ENCODE measurements at regions not wholly inside any gene's neighbourhood (a gene's known extent, or its start where the extent isn't known, plus 50 kb on each side); places are given as distances from the start of the nearest gene placed in this dataset.

- Mint-ChIP-seq H3K27me3 (ENCODE audit: low read depth) (no peaks in the 10 kb centered on the region), H3K4me3 (no peak overlapping the region), H3K4me1 (ENCODE audit: low read depth) (no peaks in the 10 kb centered on the region), H3K36me3 (ENCODE audit: low read depth) (no peaks in the 10 kb centered on the region), H3K27ac (no peak overlapping the region), H3K9me3 (peaks cover 4% of the 10 kb centered on the region)
These were observed 122.4 kb downstream of the OLFM1 start for GRCh38 chr9:135209852-135210251.

DNA sequence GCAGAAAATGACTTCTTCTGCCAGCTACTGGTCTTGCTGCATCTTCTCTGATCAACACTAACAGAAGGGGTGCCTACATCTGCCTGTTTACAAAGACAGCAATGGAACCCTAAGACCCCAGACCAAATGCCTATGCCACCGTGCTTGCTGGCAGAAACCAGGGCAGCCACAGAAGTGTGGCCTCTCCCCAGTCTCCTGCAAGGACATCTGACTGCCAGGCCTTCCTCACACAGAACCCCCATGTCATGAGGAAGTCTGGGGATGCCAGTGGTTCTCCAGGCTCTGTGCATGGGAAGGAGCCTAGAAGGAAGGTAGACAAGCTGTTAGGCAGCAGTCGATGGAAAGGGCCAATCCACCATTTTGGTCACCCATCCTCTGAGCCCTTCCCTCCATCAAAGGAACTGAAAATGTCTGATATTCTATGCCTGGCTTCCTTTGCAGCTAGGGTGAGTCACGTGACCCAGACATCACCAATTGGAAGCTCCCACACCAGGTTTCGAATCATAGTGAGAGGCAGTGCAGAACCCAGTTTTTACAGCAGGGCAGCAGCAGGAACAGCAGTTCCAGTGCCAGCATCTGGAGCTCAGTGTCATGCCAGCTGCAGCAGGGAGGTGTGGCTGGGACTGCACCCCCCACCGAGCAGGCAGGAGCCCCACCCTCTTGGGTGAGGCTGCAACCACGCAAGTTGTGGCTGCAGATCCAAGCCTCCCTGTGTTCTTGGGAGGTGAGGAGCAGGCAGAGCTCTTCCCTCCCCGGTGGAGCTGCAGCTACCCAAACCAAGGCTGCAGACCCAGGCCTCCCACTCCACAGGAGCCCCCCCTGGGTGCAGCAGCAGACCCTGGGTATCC is 123.4 kb downstream of the OLFM1 start:
- Mint-ChIP-seq H3K27me3 (ENCODE audit: low read depth) (no peaks in the 10 kb centered on the region), H3K36me3 (ENCODE audit: low read depth) (no peaks in the 10 kb centered on the region), H3K27ac (no peak overlapping the region), H3K4me3 (no peak overlapping the region), H3K4me1 (ENCODE audit: low read depth) (no peaks in the 10 kb centered on the region), H3K9me3 (peaks cover 4% of the 10 kb centered on the region)

DNA sequence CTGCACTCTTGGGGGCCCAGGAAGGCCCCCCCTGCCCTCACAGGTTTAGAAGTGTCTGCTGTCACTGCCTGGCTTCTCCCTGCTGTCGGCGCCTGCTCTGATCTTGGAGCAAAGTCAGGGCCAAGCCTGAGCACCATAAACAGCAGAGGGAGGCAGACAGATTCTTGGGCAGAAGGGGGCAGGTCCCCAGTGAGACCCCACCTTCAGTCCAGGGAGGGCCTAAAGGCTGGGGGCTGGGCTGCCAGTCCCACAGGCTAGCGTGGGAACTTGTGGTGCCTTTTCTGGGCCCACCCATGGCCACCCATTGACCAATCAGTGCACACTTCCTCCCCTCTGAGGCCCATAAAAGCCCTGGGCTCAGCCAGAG is 124.0 kb downstream of the OLFM1 start:
- Mint-ChIP-seq H3K4me1 (ENCODE audit: low read depth) (no peaks in the 10 kb centered on the region), H3K36me3 (ENCODE audit: low read depth) (no peaks in the 10 kb centered on the region), H3K27ac (no peak overlapping the region), H3K4me3 (no peak overlapping the region), H3K27me3 (ENCODE audit: low read depth) (peaks cover under 1% of the 10 kb centered on the region), H3K9me3 (peaks cover 4% of the 10 kb centered on the region)

DNA sequence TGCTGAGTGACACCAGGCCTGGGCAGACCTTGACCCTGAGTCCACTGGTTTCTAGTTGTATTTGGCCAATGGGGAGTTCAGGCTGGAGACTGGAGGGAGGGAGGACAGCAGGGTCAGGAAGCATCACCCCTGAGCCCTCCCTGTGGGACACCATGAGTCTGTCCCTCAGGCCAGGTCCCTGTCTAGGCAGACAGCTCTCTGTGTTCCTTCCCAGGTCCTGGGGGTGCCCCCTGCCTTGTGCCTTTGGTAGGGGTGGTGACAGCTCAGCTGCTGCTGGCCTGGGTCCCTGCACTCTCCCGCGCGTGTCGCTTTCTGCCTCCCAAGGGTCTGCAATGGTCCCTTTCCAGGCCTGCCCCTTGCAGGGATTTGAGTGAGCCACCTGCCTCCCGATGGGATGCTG is 125.5 kb downstream of the OLFM1 start:
- Mint-ChIP-seq H3K4me3 (no peak overlapping the region), H3K27ac (no peak overlapping the region), H3K27me3 (ENCODE audit: low read depth) (peaks cover 8% of the 10 kb centered on the region), H3K4me1 (ENCODE audit: low read depth) (no peaks in the 10 kb centered on the region), H3K9me3 (peaks cover 4% of the 10 kb centered on the region), H3K36me3 (ENCODE audit: low read depth) (no peaks in the 10 kb centered on the region)

- Mint-ChIP-seq H3K9me3 (peaks cover 4% of the 10 kb centered on the region), H3K27ac (no peak overlapping the region), H3K4me3 (no peak overlapping the region), H3K27me3 (ENCODE audit: low read depth) (peaks cover 8% of the 10 kb centered on the region), H3K36me3 (ENCODE audit: low read depth) (no peaks in the 10 kb centered on the region), H3K4me1 (ENCODE audit: low read depth) (no peaks in the 10 kb centered on the region)
These were observed 126.1 kb downstream of the OLFM1 start for GRCh38 chr9:135213566-135213965.

GRCh38 chr9:135214054-135214640 is 126.7 kb downstream of the OLFM1 start:
- Mint-ChIP-seq H3K4me1 (ENCODE audit: low read depth) (no peaks in the 10 kb centered on the region), H3K27ac (no peak overlapping the region), H3K4me3 (no peak overlapping the region), H3K36me3 (ENCODE audit: low read depth) (no peaks in the 10 kb centered on the region), H3K9me3 (peaks cover 4% of the 10 kb centered on the region), H3K27me3 (ENCODE audit: low read depth) (peaks cover 8% of the 10 kb centered on the region)

GRCh38 chr9:135214706-135215105 is 127.2 kb downstream of the OLFM1 start:
- Mint-ChIP-seq H3K4me3 (no peak overlapping the region), H3K27me3 (ENCODE audit: low read depth) (peaks cover 8% of the 10 kb centered on the region), H3K9me3 (peaks cover 4% of the 10 kb centered on the region), H3K4me1 (ENCODE audit: low read depth) (no peaks in the 10 kb centered on the region), H3K27ac (no peak overlapping the region), H3K36me3 (ENCODE audit: low read depth) (no peaks in the 10 kb centered on the region)

GRCh38 chr9:135215571-135216161 is 128.2 kb downstream of the OLFM1 start:
- Mint-ChIP-seq H3K27me3 (ENCODE audit: low read depth) (peaks cover 8% of the 10 kb centered on the region), H3K4me3 (no peak overlapping the region), H3K9me3 (peaks cover 4% of the 10 kb centered on the region)

DNA sequence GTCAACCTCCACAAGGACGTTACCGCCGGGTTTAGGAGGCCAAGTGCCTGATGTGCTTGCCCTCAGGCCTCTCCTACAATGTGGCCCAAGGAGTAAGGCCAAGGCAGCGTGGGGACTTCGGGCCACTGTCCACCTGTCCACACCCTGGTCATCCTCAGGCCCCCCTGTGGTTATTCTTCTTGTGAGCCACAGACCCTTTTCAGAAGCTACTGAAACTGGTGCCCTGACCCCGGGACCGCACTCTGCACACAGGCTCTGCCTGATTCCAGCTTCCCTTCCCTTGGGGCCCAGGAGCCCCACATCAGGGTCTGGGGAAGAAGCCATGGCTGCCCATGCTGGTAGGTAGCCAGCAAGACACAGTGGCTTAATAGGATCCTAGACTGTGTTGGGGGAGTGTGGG is 128.8 kb downstream of the OLFM1 start:
- Mint-ChIP-seq H3K27me3 (ENCODE audit: low read depth) (peaks cover 8% of the 10 kb centered on the region), H3K9me3 (peaks cover 4% of the 10 kb centered on the region), H3K27ac (no peak overlapping the region), H3K4me1 (ENCODE audit: low read depth) (no peaks in the 10 kb centered on the region), H3K36me3 (ENCODE audit: low read depth) (no peaks in the 10 kb centered on the region), H3K4me3 (no peak overlapping the region)

More at GRCh38 chr9:135215571-135216161, 128.2 kb downstream of the OLFM1 start:
- Mint-ChIP-seq H3K27ac (no peak overlapping the region), H3K36me3 (ENCODE audit: low read depth) (no peaks in the 10 kb centered on the region), H3K4me1 (ENCODE audit: low read depth) (no peaks in the 10 kb centered on the region)

GRCh38 chr9:135216791-135217441 is 129.4 kb downstream of the OLFM1 start:
- Mint-ChIP-seq H3K27ac (no peak overlapping the region), H3K4me3 (no peak overlapping the region), H3K27me3 (ENCODE audit: low read depth) (peaks cover 8% of the 10 kb centered on the region), H3K36me3 (ENCODE audit: low read depth) (no peaks in the 10 kb centered on the region), H3K4me1 (ENCODE audit: low read depth) (no peaks in the 10 kb centered on the region), H3K9me3 (peaks cover 4% of the 10 kb centered on the region)

DNA sequence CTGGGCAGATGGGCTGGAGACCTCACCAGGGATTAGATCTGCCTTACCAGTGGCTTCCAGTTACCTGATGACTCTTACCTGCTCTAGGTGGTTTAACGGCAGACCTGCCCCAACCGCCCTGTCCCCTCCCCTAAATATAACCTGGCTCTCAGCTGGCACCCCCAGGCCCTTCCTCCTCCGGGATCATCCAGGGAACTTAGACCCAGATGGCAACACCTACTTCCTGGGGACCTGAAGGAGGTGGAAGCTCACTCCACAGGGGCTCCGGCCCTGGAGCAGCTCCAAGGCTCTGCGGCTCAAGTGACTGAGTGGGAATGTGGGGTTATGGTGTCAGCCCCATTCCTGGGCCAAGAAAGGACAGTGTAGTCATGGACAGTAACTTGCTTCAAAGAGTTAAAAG is 130.4 kb downstream of the OLFM1 start:
- Mint-ChIP-seq H3K4me3 (no peak overlapping the region), H3K36me3 (ENCODE audit: low read depth) (no peaks in the 10 kb centered on the region), H3K4me1 (ENCODE audit: low read depth) (no peaks in the 10 kb centered on the region), H3K27ac (no peak overlapping the region), H3K9me3 (no peaks in the 10 kb centered on the region), H3K27me3 (ENCODE audit: low read depth) (peaks cover 8% of the 10 kb centered on the region)

DNA sequence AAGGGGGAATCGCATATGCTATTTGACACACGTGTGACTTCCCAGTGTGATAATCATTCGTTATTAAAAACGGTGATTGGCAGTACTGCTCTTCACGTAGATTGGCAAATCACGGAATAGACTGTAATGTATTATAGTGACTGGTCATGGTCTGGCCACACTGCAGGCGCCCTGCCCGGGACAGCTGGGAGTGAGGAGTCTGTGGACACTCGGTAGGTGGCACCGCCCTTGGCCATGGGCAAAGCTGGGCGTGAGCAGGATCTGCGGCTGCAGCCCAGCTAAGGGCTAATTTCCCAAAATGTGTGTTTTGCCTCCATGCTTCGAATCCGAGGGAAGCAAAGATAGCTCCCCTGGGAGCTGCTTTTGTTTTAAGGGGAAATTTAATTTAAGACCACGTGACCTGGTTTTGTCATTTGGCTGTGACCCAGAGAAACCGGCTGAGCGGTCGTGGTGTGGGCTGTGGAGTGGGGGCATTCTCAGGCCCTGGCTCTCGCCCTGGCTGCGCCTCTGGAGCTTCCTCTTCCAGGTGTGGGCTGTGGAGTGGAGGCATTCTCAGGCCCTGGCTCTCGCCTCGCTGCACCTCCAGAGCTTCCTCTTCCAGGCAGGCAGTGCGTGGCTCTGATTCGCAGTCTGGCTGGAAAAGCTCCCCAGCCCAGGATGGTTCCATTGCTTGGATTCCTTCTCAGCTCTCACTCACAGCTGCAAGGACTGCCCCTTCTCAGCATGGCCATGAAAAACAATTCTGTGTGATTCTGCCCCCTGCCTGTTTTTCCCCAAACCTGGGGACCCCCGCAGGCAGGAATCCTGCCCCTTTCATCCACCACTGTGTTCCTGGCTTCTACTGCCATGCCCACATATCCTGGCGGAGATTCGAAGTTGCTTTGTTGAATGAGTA is 131.1 kb downstream of the OLFM1 start:
- H3K36me3 Mint-ChIP-seq (ENCODE audit: low read depth): no peaks in the 10 kb centered on the region
- peaks cover 8% of the 10 kb centered on the region for H3K27me3 Mint-ChIP-seq (ENCODE audit: low read depth)
- H3K9me3 Mint-ChIP-seq: no peaks in the 10 kb centered on the region
- no peak overlapping the region for H3K27ac Mint-ChIP-seq
- no peaks in the 10 kb centered on the region for H3K4me1 Mint-ChIP-seq (ENCODE audit: low read depth)
- H3K4me3 Mint-ChIP-seq: no peak overlapping the region

DNA sequence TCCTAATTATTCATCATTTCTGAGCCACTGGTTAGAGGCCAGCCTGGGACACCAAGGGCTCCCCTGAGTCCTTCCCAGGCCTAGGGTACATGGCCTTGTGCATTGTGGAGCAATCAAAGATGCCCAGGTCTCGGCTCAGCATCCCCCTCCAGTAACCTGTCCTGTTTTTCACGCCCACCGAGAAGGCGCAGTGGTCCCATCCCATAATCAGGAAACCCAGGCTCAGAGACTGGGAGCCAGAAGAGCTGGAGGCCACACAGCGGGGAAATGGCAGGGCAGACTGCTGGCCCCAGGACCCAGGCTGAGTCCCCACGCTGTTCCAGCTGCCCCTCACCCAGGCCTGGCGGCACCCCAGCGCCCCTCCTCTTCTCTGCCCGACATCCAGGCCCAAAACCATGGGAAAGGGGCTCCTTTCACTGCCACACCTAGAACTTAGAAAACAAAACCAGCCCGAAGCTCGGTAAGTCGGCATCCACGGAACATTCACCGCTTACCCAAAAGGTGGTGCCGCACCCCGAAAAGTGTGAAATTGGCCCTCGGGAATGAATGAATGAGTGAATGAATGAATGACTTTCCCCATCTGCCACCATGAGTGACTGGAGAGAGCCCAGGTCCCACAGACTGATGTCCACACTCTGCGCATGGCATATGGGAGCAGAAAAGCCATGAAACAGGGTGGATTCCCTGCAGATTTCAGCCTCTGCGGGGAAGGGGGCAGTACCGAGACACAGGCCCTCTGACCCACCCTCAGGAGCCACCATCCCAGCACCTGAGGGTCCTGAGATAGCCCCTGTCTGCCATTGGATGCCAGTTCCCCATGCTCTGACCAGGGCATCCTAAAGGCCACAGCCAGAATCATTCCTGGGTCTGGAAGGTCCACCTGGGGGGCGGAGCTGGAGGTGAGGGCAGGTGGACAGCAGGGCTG is 132.5 kb downstream of the OLFM1 start:
- no peak overlapping the region for H3K27ac Mint-ChIP-seq

More for the DNA sequence above, 132.5 kb downstream of the OLFM1 start:
- H3K4me3 Mint-ChIP-seq: no peak overlapping the region
- H3K27me3 Mint-ChIP-seq (ENCODE audit: low read depth): peaks cover 8% of the 10 kb centered on the region
- no peaks in the 10 kb centered on the region for H3K36me3 Mint-ChIP-seq (ENCODE audit: low read depth)
- H3K4me1 Mint-ChIP-seq (ENCODE audit: low read depth): no peaks in the 10 kb centered on the region
- no peaks in the 10 kb centered on the region for H3K9me3 Mint-ChIP-seq

Measured in T-helper 1 cell treated with Interleukin-12 subunit alpha and Interleukin-12 subunit beta and Interleukin-4 antibody, amounts not matched to agents 30 μg/mL and 1 μg/mL, for 36 hours (primary cell).